CD14-positive monocyte (primary cell): ENCODE measurements at regions not wholly inside any gene's neighbourhood (a gene's known extent, or its start where the extent isn't known, plus 50 kb on each side); places are given as distances from the start of the nearest gene placed in this dataset.

ENCODE experiments used
- DNase-seq, 3 donors: peaks; one replicate each; pipeline ENCODE4 v3.0.0-alpha.2; 2011 to 2022
- H2AFZ ChIP-seq: 2 replicates; pipeline ENCODE4 v1.6.0; 2012; ENCODE audit warnings: mild to moderate bottlenecking, low read depth, low read length, inconsistent platforms; ENCODE audit not compliant: insufficient read depth, poor library complexity, severe bottlenecking
- H3K27ac ChIP-seq, 2 donors: 1 replicate in 1 of 2; 2 replicates in 1 of 2; pipeline ENCODE4 v1.5.1; 2012 to 2013; ENCODE audit warnings: low read length in 2 of 2, control low read depth in 1 of 2, inconsistent platforms in 1 of 2, low read depth in 1 of 2, mild to moderate bottlenecking in 1 of 2
- H3K27me3 ChIP-seq, 2 donors: one replicate each; pipeline versions ENCODE4 v1.6.0 to v1.6.1; 2011 to 2013; ENCODE audit warnings: low read length in 2 of 2; ENCODE audit not compliant: control insufficient read depth in 2 of 2, insufficient read depth in 2 of 2
- H3K36me3 ChIP-seq, 2 donors: replicated peaks in 1 of 2; 1 replicate in 1 of 2; 2 replicates in 1 of 2; pipeline versions ENCODE4 v1.5.1 to v1.6.1; 2012 to 2013; ENCODE audit warnings: low read length in 2 of 2, control low read depth in 1 of 2, inconsistent platforms in 1 of 2, mild to moderate bottlenecking in 1 of 2; ENCODE audit not compliant: insufficient read depth in 2 of 2, control insufficient read depth in 1 of 2
- H3K4me1 ChIP-seq, 2 donors: 1 replicate in 1 of 2; 2 replicates in 1 of 2; pipeline versions ENCODE4 v1.5.1 to v1.6.1; 2012 to 2013; ENCODE audit warnings: low read length in 2 of 2, control low read depth in 1 of 2, inconsistent platforms in 1 of 2, mild to moderate bottlenecking in 1 of 2, moderate library complexity in 1 of 2; ENCODE audit not compliant: insufficient read depth in 2 of 2, control insufficient read depth in 1 of 2
- H3K4me2 ChIP-seq: replicated peaks from 2 replicates; pipeline ENCODE3; 2012; ENCODE audit warnings: low read length, moderate library complexity, mild to moderate bottlenecking; ENCODE audit not compliant: poor library complexity, severe bottlenecking; ENCODE audit errors: extremely low read depth
- H3K4me3 ChIP-seq, 3 experiments: fragments of 200-600 bp in 1 of 3; sonication (generic) in 1 of 3; replicated peaks in 1 of 3; 1 replicate in 2 of 3; 2 replicates in 1 of 3; pipeline ENCODE4 v1.5.1; 2011 to 2013; ENCODE audit warnings: low read length in 3 of 3, mild to moderate bottlenecking in 3 of 3, control low read depth in 2 of 3, low read depth in 2 of 3, inconsistent platforms in 1 of 3, moderate library complexity in 1 of 3
- H3K79me2 ChIP-seq: 2 replicates; pipeline ENCODE4 v1.6.0; 2012; ENCODE audit warnings: mild to moderate bottlenecking, control low read depth, inconsistent platforms, low read length, moderate library complexity; ENCODE audit not compliant: insufficient read depth
- H3K9ac ChIP-seq: 2 replicates; pipeline ENCODE4 v1.6.0; 2017; ENCODE audit warnings: low read length, mild to moderate bottlenecking; ENCODE audit not compliant: insufficient read depth, poor library complexity, severe bottlenecking
- H3K9me3 ChIP-seq, 2 donors: replicated peaks in 1 of 2; 1 replicate in 1 of 2; 2 replicates in 1 of 2; pipeline versions ENCODE4 v1.5.1 to v1.6.1; 2012 to 2013; ENCODE audit warnings: low read length in 2 of 2, control low read depth in 1 of 2; ENCODE audit not compliant: control insufficient read depth in 1 of 2, insufficient read depth in 1 of 2
- H4K20me1 ChIP-seq: 2 replicates; pipeline ENCODE4 v1.6.0; 2012; ENCODE audit warnings: mild to moderate bottlenecking, low read length, control low read depth, moderate library complexity; ENCODE audit not compliant: insufficient read depth
- H3K27ac Mint-ChIP-seq, 7 donors: one replicate each; pipeline ENCODE4 v1.8.0; 2020; ENCODE audit warnings: mild to moderate bottlenecking in 7 of 7, mixed read lengths in 7 of 7, moderate library complexity in 6 of 7, inconsistent platforms in 2 of 7
- H3K27me3 Mint-ChIP-seq, 3 donors: one replicate each; pipeline ENCODE4 v1.8.0; 2021 to 2022; ENCODE audit warnings: low read depth in 3 of 3, mild to moderate bottlenecking in 3 of 3, mixed read lengths in 3 of 3, moderate library complexity in 3 of 3, inconsistent platforms in 1 of 3
- H3K36me3 Mint-ChIP-seq, 2 donors: one replicate each; pipeline ENCODE4 v1.8.0; 2020; ENCODE audit warnings: mixed read lengths in 2 of 2, inconsistent platforms in 1 of 2, mild to moderate bottlenecking in 1 of 2
- H3K4me1 Mint-ChIP-seq: one replicate; pipeline ENCODE4 v1.8.0; 2020; ENCODE audit warnings: mild to moderate bottlenecking, mixed read lengths
- H3K4me3 Mint-ChIP-seq, 2 donors: one replicate each; pipeline ENCODE4 v1.8.0; 2020; ENCODE audit warnings: mild to moderate bottlenecking in 2 of 2, mixed read lengths in 2 of 2, moderate library complexity in 1 of 2
- H3K9me3 Mint-ChIP-seq, 7 donors: one replicate each; pipeline ENCODE4 v1.8.0; 2020 to 2022; ENCODE audit warnings: mixed read lengths in 7 of 7, mild to moderate bottlenecking in 6 of 7, moderate library complexity in 6 of 7, inconsistent platforms in 2 of 7
- CTCF ChIP-seq: fragments of 200-600 bp; IDR thresholded peaks from one replicate; pipeline ENCODE4 v1.8.0; 2022; ENCODE audit warnings: antibody characterized with exemption, mild to moderate bottlenecking
- WGBS: methylation state at CpG from one replicate; pipeline ENCODE4 v1.1.5; 2013; ENCODE audit warnings: missing lambda C conversion rate; ENCODE audit not compliant: insufficient coverage; 5-methylcytosine and 5-hydroxymethylcytosine counted together
- intact Hi-C, 2 donors: fragments of 100-400 bp; cut with micrococcal nuclease; formaldehyde crosslinking; loops; one replicate each; pipeline versions ENCODE4 v1.15.0 to v1.15.1; 2023

- Mint-ChIP-seq H3K36me3 (no peaks in the 10 kb centered on the region), H3K27ac (peak overlapping the region in 1 of 7 donors; percentile 7), H3K4me3 (no peak overlapping the region), H3K4me1 (peaks cover 19% of the 10 kb centered on the region), H3K27me3 (no peaks in the 10 kb centered on the region), H3K9me3 (peaks cover 2 to 17% (median 8%) of the 10 kb centered on the region in 7 donors)
- no peak for TF ChIP-seq CTCF
- peaks cover 10 to 13% of the 10 kb centered on the region in 2 donors for H3K4me1 ChIP-seq
- no peaks in the 10 kb centered on the region for H3K27me3 ChIP-seq
- no peaks in the 10 kb centered on the region for H3K79me2 ChIP-seq
- no peaks in the 10 kb centered on the region for H3K9me3 ChIP-seq
- DNase-seq = no peak
- H3K4me3 ChIP-seq = no peak overlapping the region
- no peaks in the 10 kb centered on the region for H4K20me1 ChIP-seq
- no peak overlapping the region for H3K27ac ChIP-seq
- no peak overlapping the region for H3K4me2 ChIP-seq
- intact Hi-C loops = no loop called here
- H2AFZ ChIP-seq = no peak overlapping the region
- no CpG with 5 or more reads among the region's 3 CpGs for WGBS
- H3K9ac ChIP-seq = no peak overlapping the region
- no peaks in the 10 kb centered on the region for H3K36me3 ChIP-seq
Observed at GRCh38 chr21:25489673-25490072, 117.6 kb downstream of the MRPL39 start.

- Histone ChIP-seq H3K27ac (no peak overlapping the region), H3K4me2 (peak overlapping the region; percentile 9), H3K4me3 (no peak overlapping the region), H3K27me3 (no peaks in the 10 kb centered on the region), H3K4me1 (peaks cover 10 to 13% of the 10 kb centered on the region in 2 donors), H3K36me3 (no peaks in the 10 kb centered on the region), H4K20me1 (no peaks in the 10 kb centered on the region), H3K9ac (no peak overlapping the region), H2AFZ (no peak overlapping the region), H3K79me2 (no peaks in the 10 kb centered on the region), H3K9me3 (peaks cover 7 to 16% of the 10 kb centered on the region in 2 donors)
- Mint-ChIP-seq H3K36me3 (peaks cover 5% of the 10 kb centered on the region in 2 donors), H3K27ac (peak overlapping the region in 3 of 7 donors; percentile 43 to 65 (median 46)), H3K4me1 (peaks cover 19% of the 10 kb centered on the region), H3K4me3 (peak overlapping the region in 1 of 2 donors; percentile 24), H3K9me3 (peaks cover 22 to 36% (median 26%) of the 10 kb centered on the region in 7 donors), H3K27me3 (no peaks in the 10 kb centered on the region)
- TF ChIP-seq CTCF = no peak
- DNase-seq = peak; percentile 17 to 88 (median 36)
- intact Hi-C loops = no loop called here
- no CpG with 5 or more reads among the region's 3 CpGs for WGBS
Observed at GRCh38 chr21:25487046-25487594, 120.2 kb downstream of the MRPL39 start.
